WTC11 (cell line): ENCODE measurements at regions not wholly inside any gene's neighbourhood (a gene's known extent, or its start where the extent isn't known, plus 50 kb on each side); places are given as distances from the start of the nearest gene placed in this dataset.
A peak's percentile ranks its signal among the peaks of the same experiment; 100 is the strongest.

Source experiments
- ATAC-seq: fragments of 200-7000 bp; cut with Tn5 transposase; 2 replicates; pipeline ENCODE4 v1.10.0; 2021; ENCODE audit warnings: mild to moderate bottlenecking, moderate library complexity
- CTCF ChIA-PET: fragments of 300-600 bp; sonication (Branson Sonifier 250); formaldehyde crosslinking; loops from one replicate; lab custom pipeline; 2021; ENCODE audit warnings: antibody characterized with exemption; lab: Charles Lee
- POLR2A ChIA-PET: fragments of 350-600 bp; sonication (Branson Sonifier 250); formaldehyde crosslinking; loops from one replicate; lab custom pipeline; 2021; ENCODE audit warnings: antibody characterized with exemption; lab: Charles Lee
- DNase-seq: peaks from one replicate; pipeline ENCODE4 v3.0.0; 2021; ENCODE audit warnings: low spot score
- H3K27ac Mint-ChIP-seq: 2 replicates; pipeline ENCODE4 v1.8.0; 2021; ENCODE audit warnings: mixed read lengths
- H3K27me3 Mint-ChIP-seq: 2 replicates; pipeline ENCODE4 v1.8.0; 2021; ENCODE audit warnings: low read depth, mild to moderate bottlenecking, moderate library complexity, mixed read lengths
- H3K36me3 Mint-ChIP-seq: 2 replicates; pipeline ENCODE4 v1.8.0; 2021; ENCODE audit warnings: mixed read lengths
- H3K4me1 Mint-ChIP-seq: 2 replicates; pipeline ENCODE4 v1.8.0; 2022; ENCODE audit warnings: mixed read lengths
- H3K4me3 Mint-ChIP-seq: 2 replicates; pipeline ENCODE4 v1.8.0; 2021; ENCODE audit warnings: mild to moderate bottlenecking, moderate library complexity, mixed read lengths
- H3K9me3 Mint-ChIP-seq: 2 replicates; pipeline ENCODE4 v1.8.0; 2021; ENCODE audit warnings: mixed read lengths
- ESRRA ChIP-seq: sonication (generic); formaldehyde crosslinking; IDR thresholded peaks from 2 replicates; pipeline ENCODE4 v1.8.1; 2022; ENCODE audit warnings: mild to moderate bottlenecking, missing genetic modification reagents, borderline replicate concordance
- FOXJ3 ChIP-seq: sonication (generic); formaldehyde crosslinking; IDR thresholded peaks from 2 replicates; pipeline ENCODE4 v1.9.0; 2021; ENCODE audit warnings: missing genetic modification reagents, mild to moderate bottlenecking, borderline replicate concordance
- FOXK1 ChIP-seq: sonication (generic); formaldehyde crosslinking; IDR thresholded peaks from 2 replicates; pipeline ENCODE4 v1.8.0; 2022; ENCODE audit warnings: mild to moderate bottlenecking, moderate library complexity, missing genetic modification reagents
- FOXP1 ChIP-seq: sonication (generic); formaldehyde crosslinking; IDR thresholded peaks from 2 replicates; pipeline ENCODE4 v1.8.0; 2022; ENCODE audit warnings: missing genetic modification reagents, mild to moderate bottlenecking, moderate library complexity, borderline replicate concordance
- GABPB1 ChIP-seq: sonication (generic); formaldehyde crosslinking; IDR thresholded peaks from 2 replicates; pipeline ENCODE4 v1.8.1; 2023; ENCODE audit warnings: mild to moderate bottlenecking, missing genetic modification reagents
- IRF2 ChIP-seq: sonication (generic); formaldehyde crosslinking; IDR thresholded peaks from 2 replicates; pipeline ENCODE4 v1.8.0; 2022; ENCODE audit warnings: low read depth, missing genetic modification reagents, borderline replicate concordance
- JAZF1 ChIP-seq: fragments of 250-450 bp; sonication (Bioruptor Pico); IDR thresholded peaks from 2 replicates; pipeline ENCODE4 v1.9.0; 2021; ENCODE audit warnings: moderate library complexity, mild to moderate bottlenecking, inconsistent platforms
- JUN ChIP-seq: sonication (generic); formaldehyde crosslinking; IDR thresholded peaks from 2 replicates; pipeline ENCODE4 v1.8.0; 2023; ENCODE audit warnings: mild to moderate bottlenecking, missing genetic modification reagents
- MXD4 ChIP-seq: fragments of 250-450 bp; sonication (Bioruptor Pico); IDR thresholded peaks from 2 replicates; pipeline ENCODE4 v1.8.0; 2021; ENCODE audit warnings: mild to moderate bottlenecking, moderate library complexity, borderline replicate concordance
- NFATC4 ChIP-seq: fragments of 250-450 bp; sonication (Bioruptor Pico); IDR thresholded peaks from 2 replicates; pipeline ENCODE4 v1.9.0; 2021; ENCODE audit warnings: mild to moderate bottlenecking
- NFE2L1 ChIP-seq: sonication (generic); formaldehyde crosslinking; IDR thresholded peaks from 2 replicates; pipeline ENCODE4 v1.8.1; 2023; ENCODE audit warnings: missing genetic modification reagents
- RORB ChIP-seq: fragments of 250-450 bp; sonication (Bioruptor Pico); IDR thresholded peaks from 2 replicates; pipeline ENCODE4 v1.9.0; 2021; ENCODE audit warnings: mild to moderate bottlenecking
- SMAD3 ChIP-seq: sonication (generic); formaldehyde crosslinking; IDR thresholded peaks from 2 replicates; pipeline ENCODE4 v1.8.0; 2022; ENCODE audit warnings: missing genetic modification reagents, mild to moderate bottlenecking, borderline replicate concordance
- SMAD4 ChIP-seq: sonication (generic); formaldehyde crosslinking; IDR thresholded peaks from 2 replicates; pipeline ENCODE4 v1.8.0; 2022; ENCODE audit warnings: mild to moderate bottlenecking, missing genetic modification reagents
- TEAD1 ChIP-seq: sonication (generic); formaldehyde crosslinking; IDR thresholded peaks from 2 replicates; pipeline ENCODE4 v1.8.0; 2022; ENCODE audit warnings: mild to moderate bottlenecking, missing genetic modification reagents
- TEAD4 ChIP-seq: sonication (generic); formaldehyde crosslinking; IDR thresholded peaks from 2 replicates; pipeline ENCODE4 v1.8.0; 2022; ENCODE audit warnings: mild to moderate bottlenecking, missing genetic modification reagents
- ZNF138 ChIP-seq: sonication (generic); formaldehyde crosslinking; conservative IDR thresholded peaks from 2 replicates; pipeline ENCODE4 v1.8.1; 2022; ENCODE audit warnings: mild to moderate bottlenecking, moderate library complexity, missing genetic modification reagents
- ZNF263 ChIP-seq: sonication (generic); formaldehyde crosslinking; IDR thresholded peaks from 2 replicates; pipeline ENCODE4 v1.8.1; 2022; ENCODE audit warnings: low read depth, mild to moderate bottlenecking, moderate library complexity, missing genetic modification reagents
- TF ChIP-seq, protein P1 (sequence below): sonication (generic); formaldehyde crosslinking; IDR thresholded peaks from 2 replicates; pipeline ENCODE4 v1.8.0; 2022; ENCODE audit warnings: mild to moderate bottlenecking, missing genetic modification reagents
- TF ChIP-seq, protein P2 (sequence below): sonication (generic); formaldehyde crosslinking; IDR thresholded peaks from 2 replicates; pipeline ENCODE4 v1.8.1; 2023; ENCODE audit warnings: mild to moderate bottlenecking, missing genetic modification reagents
- TF ChIP-seq, protein P3 (sequence below): fragments of 250-450 bp; sonication (Bioruptor Pico); IDR thresholded peaks from 2 replicates; pipeline ENCODE4 v2.1.2; 2022; ENCODE audit warnings: mild to moderate bottlenecking, moderate library complexity
- TF ChIP-seq, protein P4 (sequence below): sonication (generic); formaldehyde crosslinking; IDR thresholded peaks from 2 replicates; pipeline ENCODE4 v1.8.1; 2022; ENCODE audit warnings: mild to moderate bottlenecking, moderate library complexity, missing genetic modification reagents
- TF ChIP-seq, protein P5 (sequence below): sonication (generic); formaldehyde crosslinking; IDR thresholded peaks from 2 replicates; pipeline ENCODE4 v1.8.1; 2023; ENCODE audit warnings: mild to moderate bottlenecking, missing genetic modification reagents, moderate library complexity
- TF ChIP-seq, protein P6 (sequence below): sonication (generic); formaldehyde crosslinking; IDR thresholded peaks from 2 replicates; pipeline ENCODE4 v1.8.1; 2023; ENCODE audit warnings: mild to moderate bottlenecking, missing genetic modification reagents, borderline replicate concordance

DNA sequence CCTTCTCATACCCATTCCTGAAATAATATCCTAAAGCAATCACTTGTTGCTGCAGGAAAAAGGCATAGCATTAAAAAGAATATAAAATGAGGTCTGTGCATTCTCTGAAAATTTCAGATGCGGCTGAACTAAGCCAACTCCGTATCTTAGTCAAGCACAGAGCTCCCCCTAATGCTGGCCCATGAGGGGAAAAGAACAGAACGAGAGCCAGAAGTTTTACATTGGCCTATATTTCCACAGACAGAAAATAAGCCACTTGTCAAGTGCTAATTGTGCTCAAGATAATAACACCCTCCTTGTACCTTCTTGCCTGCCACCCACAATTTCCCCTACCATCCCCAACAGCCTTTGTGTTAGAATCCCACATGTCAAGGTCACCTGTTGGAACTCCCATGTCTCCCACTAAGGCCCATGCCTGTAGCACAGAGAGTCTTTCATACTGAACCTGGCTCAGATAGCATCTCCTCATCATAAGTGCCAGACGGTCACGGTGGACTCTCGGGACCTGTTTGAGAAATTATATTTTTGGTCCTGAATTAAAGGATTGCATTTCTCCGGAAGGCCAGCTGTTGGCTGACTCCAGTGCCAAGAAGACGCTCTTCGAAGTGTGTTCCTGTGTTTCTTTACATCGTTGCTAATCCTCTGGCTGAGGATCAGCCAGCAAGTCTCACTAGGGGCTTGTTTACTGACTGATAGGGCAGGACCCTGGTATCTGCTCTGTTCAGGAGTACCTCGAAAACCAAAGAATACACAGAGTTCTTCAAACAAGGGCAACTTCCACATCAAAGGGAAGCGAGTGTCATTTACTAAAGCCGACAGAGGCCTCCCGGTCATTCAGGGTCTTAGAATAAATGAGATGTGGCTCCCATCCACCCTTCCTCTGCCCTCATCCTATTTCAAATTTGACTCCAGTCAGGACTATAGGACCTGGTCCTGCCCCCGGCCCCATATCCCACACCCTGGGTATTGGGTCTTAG, 183.4 kb upstream of the FBXL4 start:
- Mint-ChIP-seq H3K4me3 (no peak overlapping the region), H3K4me1 (peaks cover 19% of the 10 kb centered on the region), H3K27me3 (no peaks in the 10 kb centered on the region; the same call in 1 of the 2 replicates), H3K36me3 (no peaks in the 10 kb centered on the region), H3K27ac (no peak overlapping the region), H3K9me3 (no peaks in the 10 kb centered on the region)
- ChIA-PET POLR2A (no interaction called here), CTCF (interaction anchor here (1.2 to 1.4 kb wide), 2 partner anchors 12 to 111 kb away, joined by 4 to 8 read pairs; no protein-coding TSS in a partner anchor)
- TF ChIP-seq TEAD1 (no peak), GABPB1 (CRISPR knock-in tag) (no peak), JUN (CRISPR knock-in tag) (no peak), FOXP1 (no peak), FOXK1 (CRISPR knock-in tag) (no peak), SMAD3 (CRISPR knock-in tag) (no peak), IRF2 (CRISPR knock-in tag) (no peak), TEAD4 (CRISPR knock-in tag) (no peak), MXD4 (CRISPR knock-in tag) (no peak)
- TF ChIP-seq, protein P1, sequence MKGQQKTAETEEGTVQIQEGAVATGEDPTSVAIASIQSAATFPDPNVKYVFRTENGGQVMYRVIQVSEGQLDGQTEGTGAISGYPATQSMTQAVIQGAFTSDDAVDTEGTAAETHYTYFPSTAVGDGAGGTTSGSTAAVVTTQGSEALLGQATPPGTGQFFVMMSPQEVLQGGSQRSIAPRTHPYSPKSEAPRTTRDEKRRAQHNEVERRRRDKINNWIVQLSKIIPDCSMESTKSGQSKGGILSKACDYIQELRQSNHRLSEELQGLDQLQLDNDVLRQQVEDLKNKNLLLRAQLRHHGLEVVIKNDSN (CRISPR knock-in tag), result no peak
- TF ChIP-seq, protein P2, sequence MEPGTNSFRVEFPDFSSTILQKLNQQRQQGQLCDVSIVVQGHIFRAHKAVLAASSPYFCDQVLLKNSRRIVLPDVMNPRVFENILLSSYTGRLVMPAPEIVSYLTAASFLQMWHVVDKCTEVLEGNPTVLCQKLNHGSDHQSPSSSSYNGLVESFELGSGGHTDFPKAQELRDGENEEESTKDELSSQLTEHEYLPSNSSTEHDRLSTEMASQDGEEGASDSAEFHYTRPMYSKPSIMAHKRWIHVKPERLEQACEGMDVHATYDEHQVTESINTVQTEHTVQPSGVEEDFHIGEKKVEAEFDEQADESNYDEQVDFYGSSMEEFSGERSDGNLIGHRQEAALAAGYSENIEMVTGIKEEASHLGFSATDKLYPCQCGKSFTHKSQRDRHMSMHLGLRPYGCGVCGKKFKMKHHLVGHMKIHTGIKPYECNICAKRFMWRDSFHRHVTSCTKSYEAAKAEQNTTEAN, result no peak
- DNase-seq (no peak), ATAC-seq (peak; percentile 80)

DNA sequence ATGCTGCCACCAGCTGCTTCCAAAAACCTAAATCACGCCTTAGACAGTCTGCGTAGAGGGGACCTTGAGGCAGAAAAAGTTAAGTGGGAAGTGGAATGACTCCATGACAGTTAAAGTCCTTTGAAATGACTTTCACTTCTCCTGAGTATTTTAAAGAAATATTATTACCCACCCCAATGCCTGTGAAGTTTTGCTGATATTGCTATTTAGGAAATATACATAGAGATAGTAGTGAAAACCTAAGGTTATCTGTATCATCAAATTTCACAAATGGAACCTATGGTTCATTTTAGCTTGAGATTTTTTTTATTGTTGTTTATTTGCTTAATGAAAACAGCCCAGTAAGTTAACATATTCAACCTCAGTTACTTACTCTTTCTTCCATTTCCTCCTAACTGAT, 182.1 kb upstream of the FBXL4 start:
- POLR2A ChIA-PET, result no interaction called here
- no peak for ATAC-seq
- no peaks in the 10 kb centered on the region for H3K36me3 Mint-ChIP-seq
- H3K27me3 Mint-ChIP-seq, result peaks cover 3% of the 10 kb centered on the region; the same call in 1 of the 2 replicates
- H3K4me1 Mint-ChIP-seq, result peaks cover 13% of the 10 kb centered on the region
- H3K4me3 Mint-ChIP-seq, result no peak overlapping the region
- no peaks in the 10 kb centered on the region for H3K9me3 Mint-ChIP-seq
- CTCF ChIA-PET, result interaction anchor here (1.8 kb wide), 1 partner anchor 112 kb away, joined by 8 read pairs; no protein-coding TSS in a partner anchor
- H3K27ac Mint-ChIP-seq, result no peak overlapping the region
- no peak for DNase-seq
- TF ChIP-seq ZNF138 (CRISPR knock-in tag) (no peak), ZNF263 (CRISPR knock-in tag) (no peak), NFE2L1 (no peak), NFATC4 (CRISPR knock-in tag) (no peak), JAZF1 (CRISPR knock-in tag) (no peak), SMAD4 (CRISPR knock-in tag) (no peak), ESRRA (no peak), FOXJ3 (CRISPR knock-in tag) (no peak), RORB (CRISPR knock-in tag) (no peak), GABPB1 (CRISPR knock-in tag) (no peak)
- TF ChIP-seq, protein P3, sequence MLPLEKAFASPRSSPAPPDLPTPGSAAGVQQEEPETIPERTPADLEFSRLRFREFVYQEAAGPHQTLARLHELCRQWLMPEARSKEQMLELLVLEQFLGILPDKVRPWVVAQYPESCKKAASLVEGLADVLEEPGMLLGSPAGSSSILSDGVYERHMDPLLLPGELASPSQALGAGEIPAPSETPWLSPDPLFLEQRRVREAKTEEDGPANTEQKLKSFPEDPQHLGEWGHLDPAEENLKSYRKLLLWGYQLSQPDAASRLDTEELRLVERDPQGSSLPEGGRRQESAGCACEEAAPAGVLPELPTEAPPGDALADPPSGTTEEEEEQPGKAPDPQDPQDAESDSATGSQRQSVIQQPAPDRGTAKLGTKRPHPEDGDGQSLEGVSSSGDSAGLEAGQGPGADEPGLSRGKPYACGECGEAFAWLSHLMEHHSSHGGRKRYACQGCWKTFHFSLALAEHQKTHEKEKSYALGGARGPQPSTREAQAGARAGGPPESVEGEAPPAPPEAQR (CRISPR knock-in tag), result no peak
- TF ChIP-seq, protein P4, sequence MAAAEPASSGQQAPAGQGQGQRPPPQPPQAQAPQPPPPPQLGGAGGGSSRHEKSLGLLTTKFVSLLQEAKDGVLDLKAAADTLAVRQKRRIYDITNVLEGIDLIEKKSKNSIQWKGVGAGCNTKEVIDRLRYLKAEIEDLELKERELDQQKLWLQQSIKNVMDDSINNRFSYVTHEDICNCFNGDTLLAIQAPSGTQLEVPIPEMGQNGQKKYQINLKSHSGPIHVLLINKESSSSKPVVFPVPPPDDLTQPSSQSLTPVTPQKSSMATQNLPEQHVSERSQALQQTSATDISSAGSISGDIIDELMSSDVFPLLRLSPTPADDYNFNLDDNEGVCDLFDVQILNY (CRISPR knock-in tag), result no peak
- TF ChIP-seq, protein P2, result no peak
- TF ChIP-seq, protein P5, sequence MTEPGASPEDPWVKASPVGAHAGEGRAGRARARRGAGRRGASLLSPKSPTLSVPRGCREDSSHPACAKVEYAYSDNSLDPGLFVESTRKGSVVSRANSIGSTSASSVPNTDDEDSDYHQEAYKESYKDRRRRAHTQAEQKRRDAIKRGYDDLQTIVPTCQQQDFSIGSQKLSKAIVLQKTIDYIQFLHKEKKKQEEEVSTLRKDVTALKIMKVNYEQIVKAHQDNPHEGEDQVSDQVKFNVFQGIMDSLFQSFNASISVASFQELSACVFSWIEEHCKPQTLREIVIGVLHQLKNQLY (CRISPR knock-in tag), result no peak
- TF ChIP-seq, protein P6, sequence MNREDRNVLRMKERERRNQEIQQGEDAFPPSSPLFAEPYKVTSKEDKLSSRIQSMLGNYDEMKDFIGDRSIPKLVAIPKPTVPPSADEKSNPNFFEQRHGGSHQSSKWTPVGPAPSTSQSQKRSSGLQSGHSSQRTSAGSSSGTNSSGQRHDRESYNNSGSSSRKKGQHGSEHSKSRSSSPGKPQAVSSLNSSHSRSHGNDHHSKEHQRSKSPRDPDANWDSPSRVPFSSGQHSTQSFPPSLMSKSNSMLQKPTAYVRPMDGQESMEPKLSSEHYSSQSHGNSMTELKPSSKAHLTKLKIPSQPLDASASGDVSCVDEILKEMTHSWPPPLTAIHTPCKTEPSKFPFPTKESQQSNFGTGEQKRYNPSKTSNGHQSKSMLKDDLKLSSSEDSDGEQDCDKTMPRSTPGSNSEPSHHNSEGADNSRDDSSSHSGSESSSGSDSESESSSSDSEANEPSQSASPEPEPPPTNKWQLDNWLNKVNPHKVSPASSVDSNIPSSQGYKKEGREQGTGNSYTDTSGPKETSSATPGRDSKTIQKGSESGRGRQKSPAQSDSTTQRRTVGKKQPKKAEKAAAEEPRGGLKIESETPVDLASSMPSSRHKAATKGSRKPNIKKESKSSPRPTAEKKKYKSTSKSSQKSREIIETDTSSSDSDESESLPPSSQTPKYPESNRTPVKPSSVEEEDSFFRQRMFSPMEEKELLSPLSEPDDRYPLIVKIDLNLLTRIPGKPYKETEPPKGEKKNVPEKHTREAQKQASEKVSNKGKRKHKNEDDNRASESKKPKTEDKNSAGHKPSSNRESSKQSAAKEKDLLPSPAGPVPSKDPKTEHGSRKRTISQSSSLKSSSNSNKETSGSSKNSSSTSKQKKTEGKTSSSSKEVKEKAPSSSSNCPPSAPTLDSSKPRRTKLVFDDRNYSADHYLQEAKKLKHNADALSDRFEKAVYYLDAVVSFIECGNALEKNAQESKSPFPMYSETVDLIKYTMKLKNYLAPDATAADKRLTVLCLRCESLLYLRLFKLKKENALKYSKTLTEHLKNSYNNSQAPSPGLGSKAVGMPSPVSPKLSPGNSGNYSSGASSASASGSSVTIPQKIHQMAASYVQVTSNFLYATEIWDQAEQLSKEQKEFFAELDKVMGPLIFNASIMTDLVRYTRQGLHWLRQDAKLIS (CRISPR knock-in tag), result no peak
